Vagina (tissue), 2 donors: ENCODE measurements at regions not wholly inside any gene's neighbourhood (a gene's known extent, or its start where the extent isn't known, plus 50 kb on each side); places are given as distances from the start of the nearest gene placed in this dataset.
"Not testable (repeated sequence)": the region's sequence is repeated elsewhere in the genome, so short reads cannot be mapped to it uniquely, and the experiment has no call there.

Source experiments
- DNase-seq, 2 donors: peaks; one replicate each; pipeline ENCODE4 v3.0.0-alpha.2; 2017; ENCODE audit errors: extremely low spot score in 2 of 2
- H3K27ac ChIP-seq: fragments of 200-600 bp; sonication (generic); one replicate; pipeline ENCODE4 v1.5.1; 2019
- H3K27me3 ChIP-seq: fragments of 200-600 bp; sonication (generic); one replicate; pipeline ENCODE4 v1.5.1; 2019
- H3K36me3 ChIP-seq, 2 donors: fragments of 200-600 bp; sonication (generic); one replicate each; pipeline ENCODE4 v1.5.1; 2017 to 2019
- H3K4me1 ChIP-seq: fragments of 200-600 bp; sonication (generic); one replicate; pipeline ENCODE4 v1.5.1; 2019
- H3K4me3 ChIP-seq, 2 donors: fragments of 200-600 bp; sonication (generic); 1 replicate in 1 of 2; 2 replicates in 1 of 2; pipeline ENCODE4 v1.5.1; 2016 to 2019
- H3K9me3 ChIP-seq: fragments of 200-600 bp; sonication (generic); one replicate; pipeline ENCODE4 v1.5.1; 2019
- POLR2A ChIP-seq, 2 donors: fragments of 450-650 bp; IDR thresholded peaks; one replicate each; pipeline ENCODE4 v1.6.1; 2017; ENCODE audit warnings: antibody characterized with exemption in 2 of 2, mild to moderate bottlenecking in 2 of 2, moderate library complexity in 2 of 2
- POLR2AphosphoS5 ChIP-seq, 2 donors: sonication (generic); formaldehyde crosslinking; IDR thresholded peaks; one replicate each; pipeline ENCODE4 v1.9.0; 2017; ENCODE audit warnings: antibody characterized with exemption in 2 of 2, mild to moderate bottlenecking in 2 of 2, low read depth in 1 of 2; ENCODE audit not compliant: insufficient read depth in 1 of 2
- intact Hi-C: fragments of 100-400 bp; cut with DNase I; formaldehyde crosslinking; loops from one replicate; pipeline ENCODE4 v1.15.1; 2023
- TF ChIP-seq, protein P1 (sequence below), 3 experiments: fragments of 450-650 bp in 2 of 3; fragments of 200-600 bp in 1 of 3; sonication (generic) in 1 of 3; IDR thresholded peaks; one replicate each; pipeline ENCODE4 v1.5.1; 2017 to 2019; ENCODE audit warnings: antibody characterized with exemption in 3 of 3, mild to moderate bottlenecking in 2 of 3, moderate library complexity in 2 of 3

DNA sequence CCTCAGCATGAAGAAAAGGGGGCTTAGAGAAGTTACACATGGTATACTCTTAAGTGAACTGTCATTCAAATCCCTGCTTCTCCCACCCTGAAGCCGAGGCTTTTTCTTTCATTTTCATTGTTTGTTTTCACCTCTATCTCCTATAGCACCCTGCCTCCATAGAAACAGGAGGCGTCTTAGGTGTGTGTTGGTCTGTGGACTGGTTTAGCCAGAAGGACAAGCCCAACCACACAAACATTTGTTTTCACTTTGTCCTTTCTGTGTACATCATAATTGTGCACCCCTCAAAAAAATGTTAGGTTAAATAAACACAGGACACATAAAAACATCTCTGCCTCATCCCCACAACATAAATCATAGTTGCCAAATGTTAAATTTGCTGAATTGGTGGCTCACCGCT lies 73.3 kb upstream of the UBE2E2 start:
- TF ChIP-seq POLR2AphosphoS5 (IDR thresholded peaks at IDR 0.05; ENCODE audit: insufficient read depth in 1 of 2, low read depth in 1 of 2) (no peak), POLR2A (IDR thresholded peaks at IDR 0.05) (no peak)
- TF ChIP-seq, protein P1, sequence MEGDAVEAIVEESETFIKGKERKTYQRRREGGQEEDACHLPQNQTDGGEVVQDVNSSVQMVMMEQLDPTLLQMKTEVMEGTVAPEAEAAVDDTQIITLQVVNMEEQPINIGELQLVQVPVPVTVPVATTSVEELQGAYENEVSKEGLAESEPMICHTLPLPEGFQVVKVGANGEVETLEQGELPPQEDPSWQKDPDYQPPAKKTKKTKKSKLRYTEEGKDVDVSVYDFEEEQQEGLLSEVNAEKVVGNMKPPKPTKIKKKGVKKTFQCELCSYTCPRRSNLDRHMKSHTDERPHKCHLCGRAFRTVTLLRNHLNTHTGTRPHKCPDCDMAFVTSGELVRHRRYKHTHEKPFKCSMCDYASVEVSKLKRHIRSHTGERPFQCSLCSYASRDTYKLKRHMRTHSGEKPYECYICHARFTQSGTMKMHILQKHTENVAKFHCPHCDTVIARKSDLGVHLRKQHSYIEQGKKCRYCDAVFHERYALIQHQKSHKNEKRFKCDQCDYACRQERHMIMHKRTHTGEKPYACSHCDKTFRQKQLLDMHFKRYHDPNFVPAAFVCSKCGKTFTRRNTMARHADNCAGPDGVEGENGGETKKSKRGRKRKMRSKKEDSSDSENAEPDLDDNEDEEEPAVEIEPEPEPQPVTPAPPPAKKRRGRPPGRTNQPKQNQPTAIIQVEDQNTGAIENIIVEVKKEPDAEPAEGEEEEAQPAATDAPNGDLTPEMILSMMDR (IDR thresholded peaks at IDR 0.05) = no peak
- Histone ChIP-seq H3K4me1 (peaks cover 17% of the 10 kb centered on the region), H3K9me3 (no peaks in the 10 kb centered on the region), H3K36me3 (no peaks in the 10 kb centered on the region), H3K4me3 (peak overlapping the region; percentile 24 to 37), H3K27me3 (no peaks in the 10 kb centered on the region), H3K27ac (peak overlapping the region; percentile 58)
- DNase-seq = no peak
- intact Hi-C loops = no loop called here

- no peak for TF ChIP-seq POLR2A (IDR thresholded peaks at IDR 0.05)
- TF ChIP-seq, protein P1 (IDR thresholded peaks at IDR 0.05) = no peak
- no peak for TF ChIP-seq POLR2AphosphoS5 (IDR thresholded peaks at IDR 0.05; ENCODE audit: insufficient read depth in 1 of 2, low read depth in 1 of 2)
- Histone ChIP-seq H3K27ac (no peak overlapping the region), H3K4me1 (peaks cover 17% of the 10 kb centered on the region), H3K9me3 (no peaks in the 10 kb centered on the region), H3K36me3 (no peaks in the 10 kb centered on the region), H3K4me3 (no peak overlapping the region), H3K27me3 (no peaks in the 10 kb centered on the region)
- no peak for DNase-seq
- intact Hi-C loops = no loop called here
Observed at GRCh38 chr3:23130406-23130805, 72.7 kb upstream of the UBE2E2 start.

GRCh38 chr3:23135026-23135785 lies 67.9 kb upstream of the UBE2E2 start:
- Histone ChIP-seq H3K36me3 (no peaks in the 10 kb centered on the region), H3K4me3 (no peak overlapping the region), H3K27me3 (no peaks in the 10 kb centered on the region), H3K4me1 (peaks cover 3% of the 10 kb centered on the region), H3K27ac (no peak overlapping the region), H3K9me3 (no peaks in the 10 kb centered on the region)
- TF ChIP-seq, protein P1 (IDR thresholded peaks at IDR 0.05) = no peak
- no peak for TF ChIP-seq POLR2AphosphoS5 (IDR thresholded peaks at IDR 0.05; ENCODE audit: insufficient read depth in 1 of 2, low read depth in 1 of 2)
- TF ChIP-seq POLR2A (IDR thresholded peaks at IDR 0.05) = no peak
- no peak for DNase-seq
- intact Hi-C loops = no loop called here

DNA sequence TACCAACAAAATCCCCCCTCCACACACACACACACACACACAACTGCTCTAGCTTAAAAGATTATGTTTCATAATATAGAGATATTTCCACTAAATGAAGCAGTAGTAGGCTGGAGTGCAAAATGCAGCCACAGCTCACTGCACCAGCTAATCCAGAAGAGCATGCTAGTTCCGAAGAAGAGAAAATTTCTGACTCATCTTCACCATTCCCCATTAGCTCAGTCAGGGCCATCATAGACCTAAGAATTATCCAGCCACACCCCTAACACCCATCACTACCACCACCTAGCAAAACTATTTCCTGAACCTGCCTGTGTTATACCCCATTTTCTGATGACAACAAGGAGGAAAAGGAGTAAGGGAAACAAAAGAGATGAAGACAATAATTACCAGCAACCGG lies 67.1 kb upstream of the UBE2E2 start:
- Histone ChIP-seq H3K4me3 (no peak overlapping the region), H3K9me3 (no peaks in the 10 kb centered on the region), H3K27ac (no peak overlapping the region), H3K36me3 (no peaks in the 10 kb centered on the region), H3K27me3 (no peaks in the 10 kb centered on the region), H3K4me1 (no peaks in the 10 kb centered on the region)
- TF ChIP-seq POLR2A (IDR thresholded peaks at IDR 0.05) (no peak), POLR2AphosphoS5 (IDR thresholded peaks at IDR 0.05; ENCODE audit: insufficient read depth in 1 of 2, low read depth in 1 of 2) (no peak)
- TF ChIP-seq, protein P1 (IDR thresholded peaks at IDR 0.05) = no peak
- DNase-seq = no peak
- intact Hi-C loops = no loop called here

- H3K27ac ChIP-seq, H3K27me3 ChIP-seq, H3K4me3 ChIP-seq, H3K4me1 ChIP-seq, H3K9me3 ChIP-seq, DNase-seq, H3K36me3 ChIP-seq, intact Hi-C loops: not testable (repeated sequence)
Observed at GRCh38 chr3:23144051-23144450, 59.1 kb upstream of the UBE2E2 start.
